ENCODE measurements at regions not wholly inside any gene's neighbourhood (a gene's known extent, or its start where the extent isn't known, plus 50 kb on each side); places are given as distances from the start of the nearest gene placed in this dataset.
A peak's percentile ranks its signal among the peaks of the same experiment; 100 is the strongest.
"Not testable (repeated sequence)": the region's sequence is repeated elsewhere in the genome, so short reads cannot be mapped to it uniquely, and the experiment has no call there.

DNA sequence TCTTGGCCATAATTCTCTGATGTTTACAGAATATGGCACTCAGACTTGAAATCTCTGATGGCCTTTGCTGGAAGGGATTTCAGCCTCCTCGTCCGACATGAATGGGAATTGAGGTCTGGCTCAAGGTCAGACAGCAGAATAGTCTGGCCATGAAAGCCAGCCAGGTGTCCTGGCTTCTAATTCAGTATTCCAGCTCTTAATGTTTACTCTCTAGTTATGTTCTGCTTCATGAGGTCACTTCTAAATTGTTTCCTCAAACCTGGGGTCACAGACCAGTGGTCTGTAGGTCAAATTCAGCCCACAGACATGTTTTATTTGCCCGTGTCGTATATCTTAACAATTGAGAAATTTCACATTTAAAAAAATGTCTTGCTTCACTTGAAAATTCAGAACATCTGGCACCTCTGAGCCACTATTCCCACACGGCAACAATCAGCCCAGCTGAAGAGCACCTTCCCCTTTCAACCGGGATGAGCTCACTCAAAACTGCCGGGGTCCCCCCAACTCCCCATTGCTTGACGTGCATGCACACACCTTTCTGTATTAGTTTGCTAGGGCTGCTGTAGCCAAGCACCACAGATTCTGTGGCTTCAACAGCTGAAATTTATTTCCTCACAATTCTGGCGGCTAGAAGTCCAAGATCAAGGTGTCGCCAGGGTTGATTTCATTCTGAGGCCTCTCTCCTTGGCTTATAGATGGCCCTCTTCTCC is 243.5 kb downstream of the ENC1 start:
- no peak for DNase-seq

- DNase-seq: no peak
These were observed 245.3 kb downstream of the ENC1 start for GRCh38 chr5:74394916-74395880.

DNA sequence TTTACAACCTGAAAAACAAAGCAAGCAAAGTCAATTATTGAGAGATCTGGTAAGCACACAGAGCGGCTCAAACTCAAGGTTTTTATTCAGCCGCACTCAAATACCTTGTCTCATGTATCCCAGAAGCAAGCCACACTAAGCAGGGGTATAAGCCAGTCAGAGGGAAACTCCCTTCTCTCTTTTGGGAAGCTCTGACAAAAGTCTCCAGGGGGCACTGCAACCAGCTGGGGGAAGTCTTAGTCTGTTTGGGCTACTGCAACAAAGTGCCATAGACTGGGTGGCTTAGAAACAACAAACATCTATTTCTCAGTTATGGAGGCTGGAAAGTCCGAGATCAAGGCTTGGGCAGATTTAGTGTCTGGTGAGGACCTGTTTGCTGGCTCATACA is 246.0 kb downstream of the ENC1 start:
- peak in 1 of 2 donors; percentile 3 for DNase-seq

DNA sequence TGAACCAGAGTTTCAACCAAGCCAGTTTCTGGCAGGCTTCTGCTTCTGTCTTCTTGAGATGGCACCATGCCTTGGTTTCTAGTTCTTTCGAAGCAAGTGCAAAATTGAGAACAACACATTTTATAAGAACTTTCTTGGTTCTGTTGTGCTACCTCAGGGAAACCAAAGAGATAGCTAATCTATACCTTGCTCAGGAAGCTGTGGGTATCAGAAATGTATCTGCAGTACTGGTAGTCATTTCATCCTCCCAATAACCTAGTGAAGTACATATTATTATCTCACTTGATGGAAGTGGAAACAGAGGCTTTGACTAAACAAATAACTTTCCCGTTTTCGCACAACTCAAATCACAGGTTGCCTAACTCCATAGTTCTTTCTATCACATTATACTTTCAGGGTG is 246.6 kb downstream of the ENC1 start:
- DNase-seq: no peak

DNA sequence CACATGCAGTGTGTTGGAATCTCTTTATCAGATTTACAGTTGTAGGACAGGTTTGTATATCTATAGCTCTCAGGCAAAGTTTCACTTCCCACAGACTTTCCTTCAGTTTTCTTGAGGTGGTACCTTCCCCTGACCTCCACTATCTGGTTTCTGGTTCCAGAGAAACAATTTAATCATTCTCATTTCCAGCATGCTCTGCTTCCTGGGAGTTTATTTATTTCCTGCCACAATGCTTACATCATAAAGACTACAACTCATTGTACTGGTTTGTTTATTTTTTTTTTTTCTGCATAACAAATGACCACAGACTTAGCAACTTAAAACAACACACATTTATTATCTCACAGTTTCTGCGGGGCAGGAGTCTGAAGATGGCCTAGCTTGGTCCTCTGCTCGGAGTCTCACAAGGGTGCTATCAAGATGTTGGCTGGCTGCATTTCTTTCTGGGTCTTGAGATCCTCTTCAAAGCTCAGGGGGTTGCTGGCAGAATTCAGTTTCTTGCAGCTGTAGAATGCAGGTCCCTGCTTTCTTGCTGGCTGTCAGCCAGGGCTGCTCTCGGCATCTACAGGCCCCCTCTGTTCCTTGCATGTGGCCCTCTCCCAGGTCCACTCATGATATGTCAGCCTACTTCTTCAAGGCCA is 247.7 kb downstream of the ENC1 start:
- no peak for DNase-seq

DNA sequence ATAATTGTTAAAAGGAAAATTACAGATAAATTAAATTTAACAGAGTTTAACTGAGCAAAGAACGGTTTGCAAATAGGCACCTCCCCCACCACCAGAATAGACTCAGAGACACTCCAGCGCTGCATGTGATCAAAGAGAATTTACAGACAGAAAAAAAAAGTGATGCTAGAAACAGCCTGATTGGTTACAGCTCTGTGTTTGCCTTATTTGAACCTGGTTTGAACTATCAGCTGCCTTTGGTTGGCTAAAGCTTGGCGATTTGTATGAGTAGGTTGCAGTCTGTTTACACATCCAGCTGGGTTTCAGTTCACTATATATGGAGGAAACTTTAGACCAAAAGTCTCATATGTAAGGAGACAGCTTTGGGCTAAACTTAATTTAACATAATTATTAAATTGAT is 249.1 kb downstream of the ENC1 start:
- no peak for DNase-seq

GRCh38 chr5:74390822-74391221 is 249.7 kb downstream of the ENC1 start:
- no peak for DNase-seq

DNA sequence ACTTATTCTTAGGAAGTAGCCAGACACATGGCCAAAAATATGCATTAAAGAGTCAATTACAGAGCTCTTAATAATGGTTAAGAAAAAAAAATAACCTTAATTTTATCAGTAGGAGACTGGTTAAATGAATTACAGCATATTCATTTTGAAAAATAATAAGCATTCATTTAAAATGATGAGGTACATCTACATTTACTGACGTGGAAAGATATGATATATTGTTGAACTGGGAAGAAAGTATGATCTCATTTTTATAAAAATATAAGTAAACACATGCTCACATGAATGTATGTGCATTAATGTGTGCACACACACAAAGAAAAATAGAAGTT is 250.3 kb downstream of the ENC1 start:
- DNase-seq: no peak

DNA sequence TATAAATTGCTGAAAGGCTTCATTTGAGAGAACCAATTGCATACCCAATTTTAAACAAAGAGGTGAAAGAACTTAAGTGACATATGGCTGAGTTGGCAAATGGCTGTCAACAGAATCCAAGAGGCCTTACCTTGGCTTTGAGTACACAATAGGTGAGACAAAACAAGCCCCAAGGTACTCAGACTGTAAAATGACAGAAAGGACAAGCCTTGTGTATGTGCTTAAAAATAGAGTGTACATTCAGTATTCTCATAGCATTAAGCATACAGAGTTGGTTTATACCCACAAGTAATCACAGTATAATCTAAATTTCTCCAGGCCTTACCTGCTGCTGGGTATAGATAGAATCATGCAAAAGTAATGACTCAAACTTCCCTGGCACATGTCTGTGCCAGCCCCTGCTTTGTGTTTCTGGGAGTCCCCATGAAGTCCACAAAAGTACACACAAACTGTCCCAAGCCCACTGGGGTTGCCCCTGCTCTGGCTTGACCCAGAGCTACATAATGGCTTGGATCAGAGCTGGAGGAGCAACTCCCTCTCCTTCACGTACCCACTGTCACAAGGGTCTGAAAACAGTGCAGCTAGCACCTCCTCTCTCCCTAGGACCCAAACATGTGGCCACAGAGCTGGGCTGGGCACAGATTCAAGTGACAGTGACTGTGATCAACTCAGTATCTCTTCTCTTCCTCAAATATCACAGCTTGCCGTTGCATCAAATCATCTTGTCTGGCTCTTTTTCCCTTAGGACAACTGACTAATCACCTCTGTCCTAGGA is 250.8 kb downstream of the ENC1 start:
- DNase-seq: no peak

- DNase-seq: not testable (repeated sequence)
These were observed 252.1 kb downstream of the ENC1 start for GRCh38 chr5:74388411-74388810.

DNA sequence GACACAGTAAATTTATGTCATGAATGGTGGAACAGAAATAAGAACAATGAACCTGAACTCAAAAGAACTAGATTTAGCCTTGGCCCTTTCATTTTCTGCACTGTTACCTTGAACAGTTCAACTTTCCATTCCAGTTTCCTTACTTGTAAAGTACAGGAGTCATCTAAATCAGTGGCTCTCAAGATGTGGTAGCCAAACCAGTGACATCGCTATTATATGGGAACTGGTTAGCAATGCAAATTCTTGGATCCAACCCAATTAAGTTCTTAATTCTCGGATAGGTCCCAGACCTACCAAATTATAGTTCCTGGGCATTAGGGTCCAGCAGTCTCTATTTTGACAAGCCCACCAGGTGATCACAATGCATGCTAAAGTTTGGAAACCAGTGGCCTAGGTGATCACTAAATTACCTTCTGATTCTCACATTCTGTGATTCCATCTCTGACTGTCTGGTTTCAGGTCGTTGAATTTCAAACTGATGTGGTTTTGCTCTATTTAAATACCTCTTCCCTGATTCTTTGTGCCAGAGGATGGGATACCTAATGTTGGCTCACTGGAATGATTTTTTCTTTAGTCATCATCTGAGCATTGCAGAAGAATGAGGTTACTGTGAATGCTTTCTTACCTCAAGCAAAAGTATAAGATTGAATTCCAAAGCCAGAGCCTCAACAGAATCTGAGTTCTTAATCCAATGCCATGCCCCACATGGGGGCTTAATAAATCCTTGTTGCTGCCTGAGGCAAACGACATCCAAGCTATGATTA is 253.8 kb downstream of the ENC1 start:
- DNase-seq: no peak

DNA sequence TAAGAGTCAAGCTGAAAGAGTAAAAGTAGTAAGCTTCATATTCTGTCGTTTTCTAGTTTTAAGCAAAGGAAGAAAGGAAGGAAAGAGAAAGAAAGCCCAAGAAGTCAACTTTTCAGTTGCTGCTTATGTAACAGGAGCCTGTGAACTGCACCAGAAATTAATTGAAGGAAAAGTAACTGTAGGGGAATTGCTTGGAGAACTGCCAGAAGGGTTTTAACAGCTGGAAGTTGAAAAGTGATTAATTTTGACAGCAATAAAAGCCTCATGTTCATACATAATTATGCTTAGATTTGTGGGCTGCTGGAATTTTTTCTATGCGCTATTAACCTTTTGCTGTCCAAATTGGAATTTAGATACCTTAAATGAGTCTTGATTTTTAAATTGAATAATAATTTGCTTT is 255.7 kb downstream of the ENC1 start:
- DNase-seq: no peak

- DNase-seq: no peak
These were observed 257.4 kb downstream of the ENC1 start for GRCh38 chr5:74382987-74383593.

DNA sequence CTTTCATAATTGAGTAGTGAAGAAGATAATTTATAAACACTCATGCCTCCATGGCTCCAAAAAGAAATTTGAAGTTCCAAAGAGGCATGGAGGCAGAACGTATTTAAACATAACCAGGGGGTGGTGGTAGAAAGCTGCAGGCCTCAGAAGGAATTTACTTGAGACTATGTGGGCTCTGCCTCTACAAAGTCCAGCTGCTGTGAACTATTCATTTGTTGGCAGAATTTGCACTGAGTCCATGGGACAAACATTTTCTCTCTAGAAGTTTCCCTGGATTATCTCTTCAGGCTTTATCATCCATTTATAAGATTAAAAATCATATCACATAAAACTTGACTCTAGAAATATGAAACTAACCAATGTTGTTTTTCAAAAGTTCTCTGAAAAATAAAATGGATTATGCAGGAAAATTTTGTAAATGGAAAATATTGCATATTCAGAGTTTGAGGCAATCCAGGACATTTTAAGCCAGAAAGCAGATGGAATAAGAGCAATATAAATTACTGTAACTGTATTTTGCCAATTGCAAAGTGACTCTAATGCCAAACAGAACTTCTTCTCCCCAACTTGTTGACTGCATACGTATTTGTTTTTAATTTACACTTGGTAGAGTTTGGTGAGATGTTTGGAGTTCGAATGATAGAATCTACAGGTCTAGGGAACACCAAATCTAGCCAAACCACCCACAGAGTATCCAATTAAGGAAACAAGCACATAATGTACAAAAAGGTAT is 258.2 kb downstream of the ENC1 start:
- DNase-seq: no peak

DNA sequence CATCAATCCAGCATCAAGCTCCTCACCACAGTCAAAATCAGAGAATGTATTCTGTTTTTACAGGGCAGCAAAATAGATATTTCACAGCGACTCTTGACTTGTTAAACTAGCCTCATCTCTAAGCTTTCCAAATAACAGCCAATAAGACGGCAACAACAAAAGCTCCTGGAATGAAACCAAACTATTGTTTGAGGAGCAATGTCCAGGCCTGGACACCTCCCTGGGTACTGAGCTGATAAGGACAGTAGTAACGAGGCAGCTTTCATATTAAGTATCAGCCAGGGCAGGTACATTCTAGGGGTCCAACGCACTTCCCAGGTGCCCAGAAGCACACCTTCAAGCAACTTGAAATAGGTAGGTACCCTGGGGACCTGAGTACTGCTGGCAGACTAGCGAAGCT is 260.3 kb downstream of the ENC1 start:
- no peak for DNase-seq

- DNase-seq: no peak
These were observed 262.1 kb downstream of the ENC1 start for GRCh38 chr5:74378464-74378863.

DNA sequence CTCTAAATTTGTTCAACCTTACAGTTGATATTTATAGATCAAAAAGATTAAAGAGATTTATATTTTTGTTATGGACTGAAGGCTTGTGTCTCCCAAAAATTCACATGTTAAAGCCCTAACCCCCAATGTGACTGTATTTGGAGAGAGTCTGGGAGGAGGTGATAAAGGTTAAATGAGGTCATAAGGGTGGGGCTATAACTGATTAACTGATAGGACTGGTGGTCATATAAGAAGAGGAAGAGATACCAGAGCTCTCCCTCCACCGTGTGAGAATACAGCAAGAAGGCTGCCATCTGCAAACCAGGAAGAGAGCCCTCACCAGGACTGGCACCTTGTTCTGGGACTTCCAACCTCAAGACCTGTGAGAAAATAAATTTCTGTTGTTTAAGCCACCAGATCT is 264.3 kb downstream of the ENC1 start:
- DNase-seq: no peak

DNA sequence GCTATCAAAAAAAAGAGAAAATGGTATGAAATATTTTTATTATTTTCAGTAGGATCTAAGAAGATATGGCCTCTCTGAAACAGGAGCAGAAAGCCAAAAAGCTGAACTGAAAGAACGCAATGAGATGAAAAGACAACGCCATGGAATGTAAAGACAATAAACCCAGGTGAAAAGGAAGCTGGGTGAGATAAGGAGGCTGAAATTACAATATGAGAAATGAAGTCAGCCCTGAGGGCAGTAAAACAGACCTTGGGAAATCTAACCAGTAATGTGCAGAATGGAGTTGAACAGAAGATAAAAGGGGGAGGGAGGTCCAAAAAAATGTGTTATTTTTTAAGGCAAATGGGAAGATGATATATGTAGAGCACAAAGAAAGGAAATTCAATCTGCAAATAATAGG is 265.3 kb downstream of the ENC1 start:
- DNase-seq: no peak

GRCh38 chr5:74374656-74375055 is 265.9 kb downstream of the ENC1 start:
- DNase-seq: no peak

GRCh38 chr5:74373076-74373475 is 267.5 kb downstream of the ENC1 start:
- no peak for DNase-seq

GRCh38 chr5:74372502-74373064 is 267.9 kb downstream of the ENC1 start:
- DNase-seq: no peak

Data from CD4-positive, alpha-beta T cell treated with Interferon alpha-2 for 1 hour (primary cell).